ENCODE measurements at regions not wholly inside any gene's neighbourhood (a gene's known extent, or its start where the extent isn't known, plus 50 kb on each side); places are given as distances from the start of the nearest gene placed in this dataset.
"Not testable (repeated sequence)": the region's sequence is repeated elsewhere in the genome, so short reads cannot be mapped to it uniquely, and the experiment has no call there.

GRCh38 chr12:131385313-131386166 lies 325.4 kb upstream of the SFSWAP start:
- Histone ChIP-seq H3K36me3 (no peaks in the 10 kb centered on the region), H3K4me3 (no peak overlapping the region), H3K27me3 (peaks cover 0 to 88% (median 0%) of the 10 kb centered on the region in 4 donors), H3K27ac (no peak overlapping the region), H3K9me3 (no peaks in the 10 kb centered on the region), H3K4me1 (no peaks in the 10 kb centered on the region)
- TF ChIP-seq POLR2A (IDR thresholded peaks at IDR 0.05) (no peak), CTCF (IDR thresholded peaks at IDR 0.05) (no peak)
- DNase-seq = no peak
- intact Hi-C loops (cut with DNase I) = no loop called here
- WGBS, 2 donors = 60 to 76% methylated on average over 7 to 10 of the region's 26 CpGs

GRCh38 chr12:131386167-131386521 lies 324.7 kb upstream of the SFSWAP start:
- intact Hi-C loops (cut with DNase I) = no loop called here
- no peak for DNase-seq

GRCh38 chr12:131386781-131387180 lies 324.1 kb upstream of the SFSWAP start:
- H3K4me1 ChIP-seq = no peaks in the 10 kb centered on the region
- no peak for DNase-seq
- no peak for TF ChIP-seq POLR2A (IDR thresholded peaks at IDR 0.05)
- TF ChIP-seq CTCF (IDR thresholded peaks at IDR 0.05) = no peak
- intact Hi-C loops (cut with DNase I) = no loop called here
- no peaks in the 10 kb centered on the region for H3K36me3 ChIP-seq
- peaks cover 0 to 88% (median 0%) of the 10 kb centered on the region in 4 donors for H3K27me3 ChIP-seq
- 77 to 78% methylated on average over 6 to 7 of the region's 11 CpGs for WGBS, 2 donors
- H3K4me3 ChIP-seq = no peak overlapping the region
- no peak overlapping the region for H3K27ac ChIP-seq
- no peaks in the 10 kb centered on the region for H3K9me3 ChIP-seq

More at GRCh38 chr12:131386167-131386521, 324.7 kb upstream of the SFSWAP start:
- Histone ChIP-seq H3K4me3 (no peak overlapping the region), H3K4me1 (no peaks in the 10 kb centered on the region), H3K27me3 (peaks cover 0 to 88% (median 0%) of the 10 kb centered on the region in 4 donors), H3K9me3 (no peaks in the 10 kb centered on the region), H3K36me3 (no peaks in the 10 kb centered on the region), H3K27ac (no peak overlapping the region)
- 32 to 56% methylated on average over 6 to 7 of the region's 9 CpGs for WGBS, 2 donors
- TF ChIP-seq POLR2A (IDR thresholded peaks at IDR 0.05) = no peak
- no peak for TF ChIP-seq CTCF (IDR thresholded peaks at IDR 0.05)

- WGBS, 2 donors = 79% methylated on average over 14 of the region's 35 CpGs; no CpG with 5 or more reads in 1 of the 2 donors
- no peak overlapping the region for H3K4me3 ChIP-seq
- DNase-seq = no peak
- H3K27me3 ChIP-seq = peaks cover 0 to 87% (median 0%) of the 10 kb centered on the region in 4 donors
- no peaks in the 10 kb centered on the region for H3K4me1 ChIP-seq
- TF ChIP-seq CTCF (IDR thresholded peaks at IDR 0.05) (no peak), POLR2A (IDR thresholded peaks at IDR 0.05) (no peak)
- H3K27ac ChIP-seq = no peak overlapping the region
- intact Hi-C loops (cut with DNase I) = no loop called here
- H3K36me3 ChIP-seq = no peaks in the 10 kb centered on the region
- H3K9me3 ChIP-seq = no peaks in the 10 kb centered on the region
Observed at GRCh38 chr12:131387281-131388163, 323.4 kb upstream of the SFSWAP start.

- H3K4me1 ChIP-seq; H3K27ac ChIP-seq; DNase-seq; H3K4me3 ChIP-seq; H3K36me3 ChIP-seq; intact Hi-C loops (cut with DNase I); H3K9me3 ChIP-seq: not testable (repeated sequence)
- WGBS, 2 donors = 63% methylated on average over 3 of the region's 10 CpGs; no CpG with 5 or more reads in 1 of the 2 donors
- H3K27me3 ChIP-seq = peaks cover 0 to 83% (median 0%) of the 10 kb centered on the region in 4 donors
Observed at GRCh38 chr12:131388164-131389053, 322.5 kb upstream of the SFSWAP start.

Measured in esophagus squamous epithelium (tissue), 5 donors.